GM12875 (cell line): ENCODE measurements at regions not wholly inside any gene's neighbourhood (a gene's known extent, or its start where the extent isn't known, plus 50 kb on each side); places are given as distances from the start of the nearest gene placed in this dataset.
A peak's percentile ranks its signal among the peaks of the same experiment; 100 is the strongest.
"Not testable (repeated sequence)": the region's sequence is repeated elsewhere in the genome, so short reads cannot be mapped to it uniquely, and the experiment has no call there.

Source experiments
- H3K4me3 ChIP-seq: one replicate; pipeline ENCODE4 v1.5.1; 2011; ENCODE audit warnings: low read depth, low read length, control low read depth
- CTCF ChIP-seq: IDR thresholded peaks from 2 replicates; pipeline ENCODE4 v1.5.1; 2011; ENCODE audit warnings: low read depth, mild to moderate bottlenecking, control low read depth, inconsistent platforms, low read length, moderate library complexity, borderline replicate concordance; ENCODE audit not compliant: insufficient read depth

GRCh38 chr3:10729439-10729838 is 86.6 kb upstream of the SLC6A11 start:
- no peak overlapping the region for H3K4me3 ChIP-seq
- TF ChIP-seq CTCF, result no peak

- TF ChIP-seq CTCF, result no peak
- H3K4me3 ChIP-seq, result no peak overlapping the region
Observed at GRCh38 chr3:10732292-10732691, 83.7 kb upstream of the SLC6A11 start.

GRCh38 chr3:10733297-10733696 is 82.7 kb upstream of the SLC6A11 start:
- TF ChIP-seq CTCF, result no peak

GRCh38 chr3:10736444-10736843 is 79.6 kb upstream of the SLC6A11 start:
- not testable (repeated sequence) for H3K4me3 ChIP-seq

More at GRCh38 chr3:10733297-10733696, 82.7 kb upstream of the SLC6A11 start:
- H3K4me3 ChIP-seq, result no peak overlapping the region

GRCh38 chr3:10737785-10738184 is 78.2 kb upstream of the SLC6A11 start:
- no peak for TF ChIP-seq CTCF
- no peak overlapping the region for H3K4me3 ChIP-seq

GRCh38 chr3:10738688-10739372 is 77.2 kb upstream of the SLC6A11 start:
- no peak overlapping the region for H3K4me3 ChIP-seq
- peak; percentile 66; the same call in 1 of the 2 replicates for TF ChIP-seq CTCF

GRCh38 chr3:10740954-10741353 is 75.1 kb upstream of the SLC6A11 start:
- no peak for TF ChIP-seq CTCF
- H3K4me3 ChIP-seq, result no peak overlapping the region
